ENCODE measurements at regions not wholly inside any gene's neighbourhood (a gene's known extent, or its start where the extent isn't known, plus 50 kb on each side); places are given as distances from the start of the nearest gene placed in this dataset.

DNA sequence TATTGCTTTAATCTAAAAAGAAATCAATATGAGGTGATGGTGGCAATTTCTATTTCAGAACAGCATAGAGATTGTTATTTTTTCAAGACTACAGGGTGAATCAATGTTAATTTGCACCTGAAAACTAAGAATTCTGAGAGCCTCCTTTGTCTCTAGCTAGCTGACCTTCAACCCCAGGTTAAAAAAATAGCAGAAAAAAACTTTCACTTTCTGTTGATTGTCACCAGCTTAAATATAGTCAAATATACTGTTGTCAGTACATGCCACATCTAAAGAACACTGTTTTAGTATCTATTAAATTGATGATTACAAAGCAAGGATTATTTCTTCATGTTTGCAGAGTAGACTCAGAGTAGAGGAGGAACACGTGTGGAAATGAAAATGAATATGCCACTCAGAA lies 1371.4 kb downstream of the MAT2B start:
- TF ChIP-seq, protein P1, sequence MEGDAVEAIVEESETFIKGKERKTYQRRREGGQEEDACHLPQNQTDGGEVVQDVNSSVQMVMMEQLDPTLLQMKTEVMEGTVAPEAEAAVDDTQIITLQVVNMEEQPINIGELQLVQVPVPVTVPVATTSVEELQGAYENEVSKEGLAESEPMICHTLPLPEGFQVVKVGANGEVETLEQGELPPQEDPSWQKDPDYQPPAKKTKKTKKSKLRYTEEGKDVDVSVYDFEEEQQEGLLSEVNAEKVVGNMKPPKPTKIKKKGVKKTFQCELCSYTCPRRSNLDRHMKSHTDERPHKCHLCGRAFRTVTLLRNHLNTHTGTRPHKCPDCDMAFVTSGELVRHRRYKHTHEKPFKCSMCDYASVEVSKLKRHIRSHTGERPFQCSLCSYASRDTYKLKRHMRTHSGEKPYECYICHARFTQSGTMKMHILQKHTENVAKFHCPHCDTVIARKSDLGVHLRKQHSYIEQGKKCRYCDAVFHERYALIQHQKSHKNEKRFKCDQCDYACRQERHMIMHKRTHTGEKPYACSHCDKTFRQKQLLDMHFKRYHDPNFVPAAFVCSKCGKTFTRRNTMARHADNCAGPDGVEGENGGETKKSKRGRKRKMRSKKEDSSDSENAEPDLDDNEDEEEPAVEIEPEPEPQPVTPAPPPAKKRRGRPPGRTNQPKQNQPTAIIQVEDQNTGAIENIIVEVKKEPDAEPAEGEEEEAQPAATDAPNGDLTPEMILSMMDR (IDR thresholded peaks at IDR 0.05), result no peak
- no peak for TF ChIP-seq EZH2 (IDR thresholded peaks at IDR 0.05; ENCODE audit: borderline replicate concordance, insufficient read depth, low read depth, low read length, poor library complexity, severe bottlenecking)
